ENCODE measurements at regions not wholly inside any gene's neighbourhood (a gene's known extent, or its start where the extent isn't known, plus 50 kb on each side); places are given as distances from the start of the nearest gene placed in this dataset.

DNA sequence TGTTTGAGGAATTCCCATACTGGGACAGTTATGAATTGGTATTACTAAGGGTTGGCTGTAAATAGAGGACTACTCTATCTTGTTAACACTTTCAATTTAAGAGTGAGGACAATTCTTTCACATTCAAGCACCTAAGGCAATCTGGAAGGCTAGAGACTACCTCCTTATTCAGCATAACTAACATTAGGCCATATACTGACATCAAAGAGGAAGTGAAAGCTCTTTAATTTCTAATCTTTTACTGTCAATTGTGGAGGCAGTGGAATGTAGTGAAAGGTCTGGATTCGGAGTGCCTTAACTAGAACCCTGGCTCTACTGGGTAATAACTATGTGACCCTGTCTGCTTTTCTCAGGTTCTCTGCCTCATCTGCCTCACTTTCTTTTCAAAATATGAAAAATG lies 134.0 kb downstream of the UFM1 start:
- Mint-ChIP-seq H3K9me3 (ENCODE audit: low read depth) (no peaks in the 10 kb centered on the region), H3K4me3 (ENCODE audit: low read depth) (no peak overlapping the region), H3K36me3 (ENCODE audit: insufficient read depth) (no peaks in the 10 kb centered on the region), H3K4me1 (ENCODE audit: low read depth) (peaks cover 4% of the 10 kb centered on the region), H3K27ac (no peak overlapping the region), H3K27me3 (no peaks in the 10 kb centered on the region)
- DNase-seq (ENCODE audit: low spot score, unreplicated experiment) = no peak
- TF ChIP-seq, protein P1, sequence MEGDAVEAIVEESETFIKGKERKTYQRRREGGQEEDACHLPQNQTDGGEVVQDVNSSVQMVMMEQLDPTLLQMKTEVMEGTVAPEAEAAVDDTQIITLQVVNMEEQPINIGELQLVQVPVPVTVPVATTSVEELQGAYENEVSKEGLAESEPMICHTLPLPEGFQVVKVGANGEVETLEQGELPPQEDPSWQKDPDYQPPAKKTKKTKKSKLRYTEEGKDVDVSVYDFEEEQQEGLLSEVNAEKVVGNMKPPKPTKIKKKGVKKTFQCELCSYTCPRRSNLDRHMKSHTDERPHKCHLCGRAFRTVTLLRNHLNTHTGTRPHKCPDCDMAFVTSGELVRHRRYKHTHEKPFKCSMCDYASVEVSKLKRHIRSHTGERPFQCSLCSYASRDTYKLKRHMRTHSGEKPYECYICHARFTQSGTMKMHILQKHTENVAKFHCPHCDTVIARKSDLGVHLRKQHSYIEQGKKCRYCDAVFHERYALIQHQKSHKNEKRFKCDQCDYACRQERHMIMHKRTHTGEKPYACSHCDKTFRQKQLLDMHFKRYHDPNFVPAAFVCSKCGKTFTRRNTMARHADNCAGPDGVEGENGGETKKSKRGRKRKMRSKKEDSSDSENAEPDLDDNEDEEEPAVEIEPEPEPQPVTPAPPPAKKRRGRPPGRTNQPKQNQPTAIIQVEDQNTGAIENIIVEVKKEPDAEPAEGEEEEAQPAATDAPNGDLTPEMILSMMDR (IDR thresholded peaks at IDR 0.05; ENCODE audit: unreplicated experiment) = no peak

DNA sequence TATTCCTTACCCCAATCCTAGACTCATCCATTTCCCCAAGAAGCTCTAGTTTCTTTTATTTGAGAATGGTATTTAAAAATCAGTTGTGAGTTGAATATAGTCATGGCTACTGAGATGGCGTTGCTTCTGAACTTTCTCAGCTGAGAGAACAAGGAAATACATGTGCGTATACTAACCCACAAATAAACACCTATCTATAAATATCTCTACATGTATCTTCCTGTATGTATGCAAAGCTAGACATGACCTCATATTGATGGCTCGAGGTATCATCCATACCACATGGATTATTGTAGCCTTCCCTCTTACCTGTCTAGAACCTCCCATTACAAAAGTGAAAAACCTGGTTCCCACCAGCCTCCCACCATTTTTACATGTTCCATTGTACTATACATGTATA lies 141.0 kb downstream of the UFM1 start:
- no peak for DNase-seq (ENCODE audit: low spot score, unreplicated experiment)

DNA sequence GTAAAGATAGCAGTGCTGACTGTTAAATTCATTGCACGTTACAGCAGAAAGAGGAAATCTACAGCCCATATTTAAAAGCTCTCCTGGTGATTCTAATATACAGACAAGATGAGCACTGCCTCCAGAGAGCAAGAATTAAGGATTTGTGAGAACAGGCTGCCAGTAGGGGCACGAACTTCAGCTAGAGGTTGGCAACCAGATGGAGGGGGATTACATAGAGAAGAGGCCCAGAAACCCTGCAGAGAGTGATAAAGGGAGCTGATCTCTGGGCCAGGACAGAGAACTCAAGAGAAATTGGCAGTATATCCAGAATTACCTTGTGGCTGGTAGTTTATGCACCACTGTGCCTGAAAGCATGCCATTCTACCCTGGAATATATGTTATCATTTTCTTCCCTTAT lies 144.8 kb downstream of the UFM1 start:
- Mint-ChIP-seq H3K4me3 (ENCODE audit: low read depth) (no peak overlapping the region), H3K9me3 (ENCODE audit: low read depth) (peaks cover 8% of the 10 kb centered on the region), H3K27ac (no peak overlapping the region), H3K27me3 (no peaks in the 10 kb centered on the region), H3K4me1 (ENCODE audit: low read depth) (no peaks in the 10 kb centered on the region), H3K36me3 (ENCODE audit: insufficient read depth) (no peaks in the 10 kb centered on the region)
- TF ChIP-seq, protein P1 (IDR thresholded peaks at IDR 0.05; ENCODE audit: unreplicated experiment) = no peak
- DNase-seq (ENCODE audit: low spot score, unreplicated experiment) = no peak

More for the DNA sequence above, 141.0 kb downstream of the UFM1 start:
- H3K27ac Mint-ChIP-seq = no peak overlapping the region
- no peaks in the 10 kb centered on the region for H3K4me1 Mint-ChIP-seq (ENCODE audit: low read depth)
- H3K4me3 Mint-ChIP-seq (ENCODE audit: low read depth) = no peak overlapping the region
- H3K9me3 Mint-ChIP-seq (ENCODE audit: low read depth) = peaks cover 6% of the 10 kb centered on the region
- H3K27me3 Mint-ChIP-seq = no peaks in the 10 kb centered on the region
- H3K36me3 Mint-ChIP-seq (ENCODE audit: insufficient read depth) = no peaks in the 10 kb centered on the region
- TF ChIP-seq, protein P1 (IDR thresholded peaks at IDR 0.05; ENCODE audit: unreplicated experiment) = no peak

DNA sequence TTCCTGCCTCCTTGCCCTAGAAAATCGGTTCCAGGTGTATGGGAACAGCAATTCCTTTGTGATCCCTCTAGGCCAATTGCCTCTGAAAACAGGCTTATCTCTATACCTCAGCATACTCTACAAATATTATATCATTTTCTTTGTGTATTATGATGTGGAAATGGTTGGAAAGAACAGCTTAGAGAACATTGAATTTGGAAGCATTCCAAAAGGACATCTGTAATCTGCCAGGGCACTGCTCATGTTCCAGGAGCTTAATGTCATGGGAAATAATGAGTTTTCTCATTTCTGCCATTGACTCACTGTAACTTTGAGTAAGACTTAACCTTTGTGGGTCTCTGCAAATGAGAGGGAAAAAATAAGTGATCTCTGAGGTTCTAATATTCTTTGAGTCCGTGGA lies 147.3 kb downstream of the UFM1 start:
- no peaks in the 10 kb centered on the region for H3K4me1 Mint-ChIP-seq (ENCODE audit: low read depth)
- peaks cover 8% of the 10 kb centered on the region for H3K9me3 Mint-ChIP-seq (ENCODE audit: low read depth)
- TF ChIP-seq, protein P1 (IDR thresholded peaks at IDR 0.05; ENCODE audit: unreplicated experiment) = no peak
- H3K27ac Mint-ChIP-seq = no peak overlapping the region
- H3K36me3 Mint-ChIP-seq (ENCODE audit: insufficient read depth) = no peaks in the 10 kb centered on the region
- DNase-seq (ENCODE audit: low spot score, unreplicated experiment) = no peak
- H3K27me3 Mint-ChIP-seq = no peaks in the 10 kb centered on the region
- no peak overlapping the region for H3K4me3 Mint-ChIP-seq (ENCODE audit: low read depth)

DNA sequence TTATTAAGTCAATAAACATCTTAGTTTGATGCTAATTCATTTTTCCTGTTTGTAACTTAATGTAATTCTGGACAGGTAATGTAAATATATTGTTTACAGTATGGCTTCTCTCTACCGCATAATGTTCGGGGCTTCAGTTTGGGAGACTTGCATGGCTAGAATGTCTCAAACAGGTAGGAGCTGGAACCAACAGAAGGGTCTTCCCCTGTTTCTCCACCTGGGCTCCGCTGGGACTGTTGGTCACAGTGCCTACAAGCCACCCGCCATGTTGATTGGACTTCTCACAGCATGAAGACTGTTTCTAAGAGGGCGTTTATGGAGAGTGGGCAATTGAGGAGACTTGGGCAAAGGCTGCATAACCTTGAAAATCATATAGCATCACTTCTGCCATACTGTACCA lies 148.6 kb downstream of the UFM1 start:
- TF ChIP-seq, protein P1 (IDR thresholded peaks at IDR 0.05; ENCODE audit: unreplicated experiment) = no peak
- Mint-ChIP-seq H3K27me3 (no peaks in the 10 kb centered on the region), H3K36me3 (ENCODE audit: insufficient read depth) (no peaks in the 10 kb centered on the region), H3K4me1 (ENCODE audit: low read depth) (no peaks in the 10 kb centered on the region), H3K4me3 (ENCODE audit: low read depth) (no peak overlapping the region), H3K9me3 (ENCODE audit: low read depth) (peaks cover 3% of the 10 kb centered on the region), H3K27ac (no peak overlapping the region)
- DNase-seq (ENCODE audit: low spot score, unreplicated experiment) = no peak

All from progenitor cell of endocrine pancreas (in vitro differentiated cells).